SK-N-SH treated with all-trans-retinoic acid at 6 μM for 48 hours (cell line): ENCODE measurements at regions not wholly inside any gene's neighbourhood (a gene's known extent, or its start where the extent isn't known, plus 50 kb on each side); places are given as distances from the start of the nearest gene placed in this dataset.

Experiments used
- ATAC-seq: fragments of 200-7000 bp; cut with Tn5 transposase; 3 replicates; pipeline ENCODE4 v1.9.1; 2020; ENCODE audit warnings: mild to moderate bottlenecking, moderate library complexity
- ARNTL ChIP-seq: fragments of 450-650 bp; formaldehyde crosslinking; IDR thresholded peaks from 2 replicates; pipeline ENCODE4 v1.5.0; 2020; ENCODE audit warnings: low read depth, mild to moderate bottlenecking, moderate library complexity, borderline replicate concordance
- BACH2 ChIP-seq: fragments of 250-450 bp; sonication (Bioruptor Pico); IDR thresholded peaks from 2 replicates; pipeline ENCODE4 v1.9.0; 2021; ENCODE audit warnings: mild to moderate bottlenecking, borderline replicate concordance
- CREB5 ChIP-seq: fragments of 250-450 bp; sonication (Bioruptor Pico); IDR thresholded peaks from 2 replicates; pipeline ENCODE4 v1.5.1; 2020; ENCODE audit warnings: low read depth, mild to moderate bottlenecking, moderate library complexity
- CSDC2 ChIP-seq: fragments of 250-450 bp; sonication (Bioruptor Pico); IDR thresholded peaks from 2 replicates; pipeline ENCODE4 v1.5.0; 2020; ENCODE audit warnings: mild to moderate bottlenecking, moderate library complexity
- CSRNP3 ChIP-seq: fragments of 250-450 bp; sonication (Bioruptor Pico); IDR thresholded peaks from 2 replicates; pipeline ENCODE4 v1.5.1; 2021; ENCODE audit warnings: mild to moderate bottlenecking, moderate library complexity
- ESRRG ChIP-seq: fragments of 250-450 bp; sonication (Bioruptor Pico); IDR thresholded peaks from 2 replicates; pipeline ENCODE4 v1.6.1; 2021; ENCODE audit warnings: mild to moderate bottlenecking
- GLIS3 ChIP-seq: fragments of 250-450 bp; sonication (Bioruptor Pico); IDR thresholded peaks from 2 replicates; pipeline ENCODE4 v1.5.0; 2020; ENCODE audit warnings: mild to moderate bottlenecking, moderate library complexity
- ISL1 ChIP-seq: fragments of 250-450 bp; sonication (Bioruptor Pico); IDR thresholded peaks from 2 replicates; pipeline ENCODE4 v2.1.2; 2022; ENCODE audit warnings: mild to moderate bottlenecking, moderate library complexity
- OSR1 ChIP-seq: fragments of 250-450 bp; sonication (Bioruptor Pico); IDR thresholded peaks from 2 replicates; pipeline ENCODE4 v1.8.0; 2022; ENCODE audit warnings: moderate library complexity, mild to moderate bottlenecking, inconsistent platforms
- PATZ1 ChIP-seq: fragments of 250-450 bp; sonication (Bioruptor Pico); IDR thresholded peaks from 2 replicates; pipeline ENCODE4 v1.8.0; 2020; ENCODE audit warnings: mild to moderate bottlenecking, moderate library complexity, borderline replicate concordance
- SNAI2 ChIP-seq: fragments of 250-450 bp; sonication (Bioruptor Pico); IDR thresholded peaks from 2 replicates; pipeline ENCODE4 v1.5.0; 2020; ENCODE audit warnings: mild to moderate bottlenecking, moderate library complexity
- TSHZ2 ChIP-seq: fragments of 250-450 bp; sonication (Bioruptor Pico); IDR thresholded peaks from 2 replicates; pipeline ENCODE4 v1.5.0; 2020; ENCODE audit warnings: mild to moderate bottlenecking, moderate library complexity
- ZC3H10 ChIP-seq: fragments of 250-450 bp; sonication (Bioruptor Pico); IDR thresholded peaks from 2 replicates; pipeline ENCODE4 v1.5.1; 2021; ENCODE audit warnings: mild to moderate bottlenecking, moderate library complexity
- ZFP3 ChIP-seq: fragments of 250-450 bp; sonication (Bioruptor Pico); IDR thresholded peaks from 2 replicates; pipeline ENCODE4 v1.5.0; 2020; ENCODE audit warnings: mild to moderate bottlenecking, moderate library complexity
- ZFP30 ChIP-seq: fragments of 450-650 bp; formaldehyde crosslinking; IDR thresholded peaks from 2 replicates; pipeline ENCODE4 v1.5.0; 2022; ENCODE audit warnings: mild to moderate bottlenecking, moderate library complexity
- ZNF565 ChIP-seq: fragments of 450-650 bp; formaldehyde crosslinking; conservative IDR thresholded peaks from 2 replicates; pipeline ENCODE4 v1.5.0; 2020; ENCODE audit warnings: low read depth, mild to moderate bottlenecking, moderate library complexity

GRCh38 chr16:64638766-64639165 lies 483.1 kb downstream of the CDH11 start:
- TF ChIP-seq BACH2 (no peak), ZFP30 (CRISPR knock-in tag) (no peak)
- TF ChIP-seq, all 23 proteins: peak for 0
- no peak for ATAC-seq

GRCh38 chr16:64629622-64630021 lies 492.2 kb downstream of the CDH11 start:
- peak; percentile 60 for ATAC-seq
- TF ChIP-seq ESRRG (CRISPR knock-in tag) (no peak), PATZ1 (CRISPR knock-in tag) (no peak)

- peak; percentile 75 for ATAC-seq
- TF ChIP-seq SNAI2 = no peak
- no peak for TF ChIP-seq ARNTL (CRISPR knock-in tag)
- TF ChIP-seq ZFP3 (CRISPR knock-in tag) = no peak
- no peak; the same call in 1 of the 2 replicates for TF ChIP-seq ISL1
- TF ChIP-seq CSRNP3 (CRISPR knock-in tag) = no peak
Measured at GRCh38 chr16:64627781-64628180, 494.1 kb downstream of the CDH11 start.

- peak; percentile 74 for ATAC-seq
- TF ChIP-seq OSR1 (no peak), ZNF565 (CRISPR knock-in tag) (no peak)
Measured at GRCh38 chr16:64627288-64627687, 494.6 kb downstream of the CDH11 start.

GRCh38 chr16:64626776-64627175 lies 495.1 kb downstream of the CDH11 start:
- TF ChIP-seq ISL1 (no peak), TSHZ2 (CRISPR knock-in tag) (no peak), CREB5 (no peak), OSR1 (no peak)
- ATAC-seq = no peak

GRCh38 chr16:64621616-64622015 lies 500.2 kb downstream of the CDH11 start:
- ATAC-seq = no peak
- TF ChIP-seq GLIS3 (CRISPR knock-in tag) (no peak), BACH2 (no peak), ZFP30 (CRISPR knock-in tag) (no peak), ARNTL (CRISPR knock-in tag) (no peak), ISL1 (no peak), CSDC2 (CRISPR knock-in tag) (no peak), SNAI2 (no peak)

GRCh38 chr16:64617836-64618476 lies 503.9 kb downstream of the CDH11 start:
- TF ChIP-seq ISL1 = no peak
- TF ChIP-seq ZC3H10 (CRISPR knock-in tag) = no peak
- no peak for TF ChIP-seq SNAI2
- no peak for TF ChIP-seq CREB5
- TF ChIP-seq PATZ1 (CRISPR knock-in tag) = no peak
- TF ChIP-seq GLIS3 (CRISPR knock-in tag) = no peak
- TF ChIP-seq ZFP30 (CRISPR knock-in tag) = no peak
- no peak for TF ChIP-seq ZNF565 (CRISPR knock-in tag)
- TF ChIP-seq OSR1 = no peak
- no peak for ATAC-seq
